ENCODE measurements at regions not wholly inside any gene's neighbourhood (a gene's known extent, or its start where the extent isn't known, plus 50 kb on each side); places are given as distances from the start of the nearest gene placed in this dataset.
"Not testable (repeated sequence)": the region's sequence is repeated elsewhere in the genome, so short reads cannot be mapped to it uniquely, and the experiment has no call there.

- DNase-seq (ENCODE audit: low read depth), result not testable (repeated sequence)
These were observed 86.8 kb upstream of the METTL9 start for GRCh38 chr16:21512280-21513192.

GRCh38 chr16:21513337-21513741 is 86.0 kb upstream of the METTL9 start:
- peak overlapping the region; percentile 22 for H3K4me3 ChIP-seq (ENCODE audit: low read depth, low read length)
- peak; percentile 46 for DNase-seq (ENCODE audit: low read depth)

More at GRCh38 chr16:21512280-21513192, 86.8 kb upstream of the METTL9 start:
- not testable (repeated sequence) for H3K4me3 ChIP-seq (ENCODE audit: low read depth, low read length)

DNA sequence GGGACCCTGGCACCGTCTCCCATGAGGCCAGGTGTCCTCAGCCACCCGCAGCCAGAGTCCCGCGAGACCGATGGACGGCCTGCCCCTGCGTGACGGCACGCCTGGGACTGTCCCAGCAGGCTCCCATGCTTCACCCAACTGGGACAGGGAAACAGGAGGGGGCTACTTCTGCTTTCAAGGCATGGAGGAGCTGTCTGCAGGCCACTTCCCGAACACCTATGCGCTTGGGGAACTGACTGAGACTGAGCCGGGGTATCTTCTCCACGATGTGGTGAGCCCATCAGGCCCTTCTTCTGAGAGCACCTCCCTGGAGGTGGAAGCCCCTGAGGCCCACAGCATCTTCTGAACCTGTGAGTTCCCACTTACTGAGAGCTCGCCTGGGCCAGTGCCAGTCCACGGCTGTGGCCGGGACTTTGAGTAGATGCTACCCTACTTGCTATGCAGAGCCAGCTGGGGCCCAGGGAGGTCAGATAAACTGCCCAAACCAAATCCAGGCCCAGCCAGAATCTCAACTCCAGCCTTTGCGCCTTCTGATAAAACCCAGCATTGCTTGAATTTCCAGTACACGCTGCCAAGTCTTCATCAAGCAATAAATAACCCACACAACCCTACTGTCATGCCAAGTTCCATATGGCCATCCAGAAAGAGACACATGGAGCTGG is 85.4 kb upstream of the METTL9 start:
- peak overlapping the region; percentile 22 for H3K4me3 ChIP-seq (ENCODE audit: low read depth, low read length)
- DNase-seq (ENCODE audit: low read depth), result peak; percentile 98

DNA sequence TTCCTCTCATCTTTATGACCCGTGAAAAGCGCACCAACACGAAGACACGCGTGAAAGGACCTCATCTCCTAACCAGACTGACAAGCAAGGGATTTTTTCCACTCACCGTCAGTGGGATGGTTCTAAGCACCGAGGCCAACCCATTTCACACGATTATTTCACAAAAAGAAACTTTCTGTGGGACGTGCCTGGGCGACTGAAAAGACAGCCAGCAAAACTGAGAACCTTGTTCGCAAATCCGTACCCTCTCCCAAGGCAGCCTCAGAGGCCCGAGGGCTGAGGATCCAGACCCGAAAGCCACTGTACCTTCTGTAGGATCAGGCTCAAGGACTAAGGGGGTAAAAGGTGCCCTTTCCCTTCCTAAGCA is 84.9 kb upstream of the METTL9 start:
- not testable (repeated sequence) for DNase-seq (ENCODE audit: low read depth)
- H3K4me3 ChIP-seq (ENCODE audit: low read depth, low read length), result 0 out of 2 replicates have a peak overlapping the region, but pooled peaks have one; percentile 13

DNA sequence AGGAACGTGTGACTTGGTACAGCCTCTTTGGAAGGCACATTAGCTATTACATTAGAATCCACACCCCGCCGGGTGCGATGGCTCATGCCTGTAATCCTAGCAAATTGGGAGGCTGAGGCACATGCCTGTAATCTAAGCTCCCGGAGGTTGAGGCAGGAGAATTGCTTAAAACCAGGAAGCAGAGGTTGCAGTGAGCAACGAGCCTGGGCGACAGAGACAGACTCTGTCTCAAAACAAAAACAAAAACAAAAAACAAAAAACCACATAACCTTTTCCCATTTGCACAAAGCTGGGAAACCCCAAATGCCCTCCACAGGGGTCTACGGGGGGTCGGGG is 82.7 kb upstream of the METTL9 start:
- not testable (repeated sequence) for H3K4me3 ChIP-seq (ENCODE audit: low read depth, low read length); DNase-seq (ENCODE audit: low read depth)

DNA sequence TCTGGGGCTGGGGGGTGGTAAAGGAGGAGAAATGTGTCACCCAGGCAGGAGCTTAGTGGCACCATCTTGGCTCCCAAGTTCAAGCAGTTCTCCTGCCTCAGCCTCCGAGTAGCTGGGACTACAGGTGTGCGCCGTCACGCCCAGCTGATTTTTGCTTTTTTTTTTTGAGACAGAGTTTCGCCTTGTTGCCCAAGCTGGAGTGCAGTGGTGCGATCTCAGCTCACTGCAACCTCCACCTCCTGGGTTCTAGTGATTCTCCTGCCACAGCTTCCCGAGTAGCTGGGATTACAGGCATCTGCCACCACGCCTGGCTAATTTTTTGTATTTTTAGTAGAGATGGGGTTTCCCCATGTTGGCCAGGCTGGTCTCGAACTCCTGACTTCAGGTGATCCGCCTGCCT is 82.1 kb upstream of the METTL9 start:
- H3K4me3 ChIP-seq (ENCODE audit: low read depth, low read length); DNase-seq (ENCODE audit: low read depth): not testable (repeated sequence)

DNA sequence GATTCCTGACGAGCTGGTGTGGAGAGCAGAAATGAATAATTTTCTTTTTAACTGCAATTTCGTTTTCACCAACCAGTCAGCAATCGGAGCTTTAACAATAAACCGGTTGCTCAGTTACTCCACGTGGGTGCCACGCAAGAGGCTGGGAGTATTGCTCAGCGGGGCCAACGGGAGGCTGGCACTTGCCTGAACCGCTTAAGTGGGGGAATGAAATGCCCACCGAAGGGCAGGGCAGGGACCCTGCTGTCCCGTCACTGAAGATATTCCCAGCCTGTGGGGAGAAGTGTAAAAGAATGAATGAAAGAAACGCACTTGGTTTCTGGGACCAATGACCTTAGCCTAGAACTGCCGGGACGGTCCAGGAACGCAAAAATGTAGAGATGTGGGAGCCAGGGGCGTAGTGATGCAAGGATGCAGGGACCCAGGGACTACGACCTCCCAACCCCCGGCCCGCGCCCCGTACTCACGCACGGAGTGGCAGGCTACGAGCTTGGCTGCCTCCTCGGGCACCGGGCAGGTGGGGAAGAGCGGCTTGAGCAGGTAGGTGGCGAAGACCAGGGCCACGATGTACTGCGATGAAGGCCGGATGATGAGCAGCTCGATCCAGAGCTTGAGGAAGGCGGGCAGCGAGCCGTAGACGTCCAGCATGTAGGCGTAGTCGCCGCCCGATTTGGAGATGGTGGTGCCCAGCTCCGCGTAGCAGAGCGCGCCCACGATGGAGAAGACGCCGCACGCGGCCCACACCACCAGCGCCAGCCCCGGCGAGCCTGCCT is 79.8 kb upstream of the METTL9 start:
- DNase-seq (ENCODE audit: low read depth), result not testable (repeated sequence)
- H3K4me3 ChIP-seq (ENCODE audit: low read depth, low read length), result peak overlapping the region; percentile 72

GRCh38 chr16:21520134-21521047 is 79.0 kb upstream of the METTL9 start:
- peak; percentile 84 for DNase-seq (ENCODE audit: low read depth)
- H3K4me3 ChIP-seq (ENCODE audit: low read depth, low read length), result peak overlapping the region; percentile 72

DNA sequence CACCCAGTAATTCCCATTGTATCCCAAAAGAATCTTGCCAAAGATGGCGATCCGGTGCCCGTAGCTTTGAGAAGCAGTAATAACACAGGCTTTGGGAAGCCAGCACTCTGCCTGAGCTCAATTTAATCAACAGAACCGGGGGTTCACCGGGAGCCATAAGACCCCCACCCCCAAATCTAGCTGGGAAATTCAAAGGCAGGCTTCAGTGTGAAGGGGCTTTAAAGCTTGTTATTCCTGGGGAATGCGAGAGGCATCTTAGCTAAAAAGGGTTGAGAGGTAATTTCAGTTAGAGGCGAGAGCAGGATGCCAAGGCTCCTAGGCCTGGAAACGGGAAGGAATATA is 78.4 kb upstream of the METTL9 start:
- not testable (repeated sequence) for DNase-seq (ENCODE audit: low read depth); H3K4me3 ChIP-seq (ENCODE audit: low read depth, low read length)

- not testable (repeated sequence) for H3K4me3 ChIP-seq (ENCODE audit: low read depth, low read length); DNase-seq (ENCODE audit: low read depth)
These were observed 77.8 kb upstream of the METTL9 start for GRCh38 chr16:21521390-21522143.

DNA sequence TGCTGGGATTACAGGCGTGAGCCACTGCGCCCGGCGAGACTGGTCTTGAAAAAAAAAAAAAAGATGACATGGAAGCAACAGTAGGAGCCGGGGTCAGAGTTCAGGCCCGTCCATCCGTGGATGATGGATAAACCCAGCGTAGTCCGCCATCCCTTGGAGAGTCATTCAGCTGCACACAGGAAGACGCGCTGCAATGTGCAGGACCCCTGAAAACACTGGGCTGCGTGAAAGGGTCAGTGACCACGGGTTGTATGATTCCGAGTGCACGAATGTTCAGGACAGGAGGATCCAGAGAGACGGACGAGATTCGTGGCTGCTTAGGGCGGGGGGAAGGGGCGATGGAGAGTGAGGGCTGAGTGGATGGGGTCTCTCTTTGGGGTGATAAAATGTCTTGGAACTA is 76.5 kb upstream of the METTL9 start:
- not testable (repeated sequence) for H3K4me3 ChIP-seq (ENCODE audit: low read depth, low read length); DNase-seq (ENCODE audit: low read depth)

GRCh38 chr16:21523411-21524067 is 75.8 kb upstream of the METTL9 start:
- no peak for DNase-seq (ENCODE audit: low read depth)

More at GRCh38 chr16:21523411-21524067, 75.8 kb upstream of the METTL9 start:
- TF ChIP-seq, protein P1, sequence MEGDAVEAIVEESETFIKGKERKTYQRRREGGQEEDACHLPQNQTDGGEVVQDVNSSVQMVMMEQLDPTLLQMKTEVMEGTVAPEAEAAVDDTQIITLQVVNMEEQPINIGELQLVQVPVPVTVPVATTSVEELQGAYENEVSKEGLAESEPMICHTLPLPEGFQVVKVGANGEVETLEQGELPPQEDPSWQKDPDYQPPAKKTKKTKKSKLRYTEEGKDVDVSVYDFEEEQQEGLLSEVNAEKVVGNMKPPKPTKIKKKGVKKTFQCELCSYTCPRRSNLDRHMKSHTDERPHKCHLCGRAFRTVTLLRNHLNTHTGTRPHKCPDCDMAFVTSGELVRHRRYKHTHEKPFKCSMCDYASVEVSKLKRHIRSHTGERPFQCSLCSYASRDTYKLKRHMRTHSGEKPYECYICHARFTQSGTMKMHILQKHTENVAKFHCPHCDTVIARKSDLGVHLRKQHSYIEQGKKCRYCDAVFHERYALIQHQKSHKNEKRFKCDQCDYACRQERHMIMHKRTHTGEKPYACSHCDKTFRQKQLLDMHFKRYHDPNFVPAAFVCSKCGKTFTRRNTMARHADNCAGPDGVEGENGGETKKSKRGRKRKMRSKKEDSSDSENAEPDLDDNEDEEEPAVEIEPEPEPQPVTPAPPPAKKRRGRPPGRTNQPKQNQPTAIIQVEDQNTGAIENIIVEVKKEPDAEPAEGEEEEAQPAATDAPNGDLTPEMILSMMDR (IDR thresholded peaks at IDR 0.05; ENCODE audit: control insufficient read depth, extremely low read depth, insufficient read depth), result no peak
- H3K4me3 ChIP-seq (ENCODE audit: low read depth, low read length), result no peak overlapping the region
